NCI-H146 treated with DMSO at 0.1 percent for 48 hours (cell line): ENCODE measurements at regions not wholly inside any gene's neighbourhood (a gene's known extent, or its start where the extent isn't known, plus 50 kb on each side); places are given as distances from the start of the nearest gene placed in this dataset.
"Not testable (repeated sequence)": the region's sequence is repeated elsewhere in the genome, so short reads cannot be mapped to it uniquely, and the experiment has no call there.

Experiments
- DNase-seq: peaks from one replicate; lab custom pipeline; 2025; ENCODE audit not compliant: unreplicated experiment; lab: John Stamatoyannopoulos, UW

- no peak for DNase-seq
Observed at GRCh38 chr11:13168271-13168670, 109.3 kb upstream of the BMAL1 start.

GRCh38 chr11:13169709-13170108 is 107.9 kb upstream of the BMAL1 start:
- no peak for DNase-seq

- no peak for DNase-seq
Observed at GRCh38 chr11:13174090-13174489, 103.5 kb upstream of the BMAL1 start.

GRCh38 chr11:13183094-13183825 is 94.3 kb upstream of the BMAL1 start:
- DNase-seq, result peak; percentile 5

GRCh38 chr11:13183826-13184196 is 93.8 kb upstream of the BMAL1 start:
- DNase-seq, result no peak

- no peak for DNase-seq
Observed at GRCh38 chr11:13184295-13184794, 93.2 kb upstream of the BMAL1 start.

GRCh38 chr11:13188179-13188578 is 89.4 kb upstream of the BMAL1 start:
- DNase-seq, result no peak

- no peak for DNase-seq
Observed at GRCh38 chr11:13189561-13190426, 87.8 kb upstream of the BMAL1 start.

- DNase-seq, result no peak
Observed at GRCh38 chr11:13193613-13194012, 84.0 kb upstream of the BMAL1 start.

GRCh38 chr11:13197374-13197773 is 80.2 kb upstream of the BMAL1 start:
- DNase-seq, result not testable (repeated sequence)

- DNase-seq, result no peak
Observed at GRCh38 chr11:13205486-13205885, 72.1 kb upstream of the BMAL1 start.

- no peak for DNase-seq
Observed at GRCh38 chr11:13206086-13206640, 71.4 kb upstream of the BMAL1 start.

GRCh38 chr11:13207270-13207664 is 70.3 kb upstream of the BMAL1 start:
- DNase-seq, result no peak

- DNase-seq, result no peak
Observed at GRCh38 chr11:13207665-13208594, 69.7 kb upstream of the BMAL1 start.

GRCh38 chr11:13208921-13209320 is 68.7 kb upstream of the BMAL1 start:
- DNase-seq, result no peak

GRCh38 chr11:13209379-13209778 is 68.2 kb upstream of the BMAL1 start:
- DNase-seq, result no peak

- peak; percentile 47 for DNase-seq
Observed at GRCh38 chr11:13210424-13210823, 67.2 kb upstream of the BMAL1 start.

- DNase-seq, result no peak
Observed at GRCh38 chr11:13214276-13214675, 63.3 kb upstream of the BMAL1 start.

GRCh38 chr11:13215149-13215548 is 62.4 kb upstream of the BMAL1 start:
- no peak for DNase-seq

GRCh38 chr11:13216019-13216710 is 61.4 kb upstream of the BMAL1 start:
- no peak for DNase-seq
